HCT116 (cell line): ENCODE measurements at regions not wholly inside any gene's neighbourhood (a gene's known extent, or its start where the extent isn't known, plus 50 kb on each side); places are given as distances from the start of the nearest gene placed in this dataset.
"Not testable (repeated sequence)": the region's sequence is repeated elsewhere in the genome, so short reads cannot be mapped to it uniquely, and the experiment has no call there.

ENCODE experiments used
- CTCF ChIP-seq, 3 experiments: fragments of 200-600 bp in 1 of 3; sonication (generic) in 1 of 3; IDR thresholded peaks in 2 of 3; conservative IDR thresholded peaks in 1 of 3; 2 replicates each; pipeline ENCODE4 v1.5.1; 2012 to 2017; ENCODE audit warnings: low read depth in 2 of 3, low read length in 2 of 3, antibody characterized with exemption in 1 of 3, borderline replicate concordance in 1 of 3, control low read depth in 1 of 3, mild to moderate bottlenecking in 1 of 3, mixed read lengths in 1 of 3, mixed run types in 1 of 3, moderate library complexity in 1 of 3; ENCODE audit not compliant: insufficient read depth in 1 of 3
- EGR1 ChIP-seq: IDR thresholded peaks from 2 replicates; pipeline ENCODE4 v1.6.1; 2012; ENCODE audit warnings: low read depth
- EZH2 ChIP-seq: fragments of 200-600 bp; sonication (generic); IDR thresholded peaks from 2 replicates; pipeline ENCODE4 v1.6.1; 2017; ENCODE audit warnings: antibody characterized with exemption, mixed run types
- EZH2phosphoT487 ChIP-seq: fragments of 200-600 bp; IDR thresholded peaks from 2 replicates; pipeline ENCODE4 v1.6.1; 2018; ENCODE audit warnings: antibody characterized with exemption, borderline replicate concordance
- POLR2A ChIP-seq: IDR thresholded peaks from 2 replicates; pipeline ENCODE4 v1.7.0; 2011; ENCODE audit warnings: borderline replicate concordance; ENCODE audit not compliant: insufficient read depth, insufficient read length; ENCODE audit errors: extremely low read depth
- POLR2AphosphoS5 ChIP-seq: IDR thresholded peaks from 2 replicates; pipeline ENCODE4 v1.6.1; 2011; ENCODE audit warnings: mild to moderate bottlenecking, low read depth, low read length, moderate library complexity
- RAD21 ChIP-seq: IDR thresholded peaks from 2 replicates; pipeline ENCODE4 v1.6.1; 2012; ENCODE audit warnings: low read depth, mild to moderate bottlenecking
- TCF7L2 ChIP-seq: IDR thresholded peaks from 2 replicates; pipeline ENCODE4 v1.7.0; 2011; ENCODE audit warnings: borderline replicate concordance, inconsistent platforms; ENCODE audit not compliant: insufficient read depth, insufficient read length; ENCODE audit errors: extremely low read depth
- YY1 ChIP-seq: IDR thresholded peaks from 2 replicates; pipeline ENCODE4 v1.6.1; 2011; ENCODE audit warnings: low read length, low read depth, moderate library complexity, mild to moderate bottlenecking; ENCODE audit not compliant: insufficient replicate concordance; ENCODE audit errors: extremely low read depth
- ZBTB33 ChIP-seq: IDR thresholded peaks from 2 replicates; pipeline ENCODE4 v1.6.1; 2011; ENCODE audit warnings: mild to moderate bottlenecking, low read length, moderate library complexity; ENCODE audit not compliant: insufficient replicate concordance; ENCODE audit errors: extremely low read depth
- ZNF274 ChIP-seq: fragments of 200-500 bp; sonication (Bioruptor generic); IDR thresholded peaks from 2 replicates; pipeline ENCODE4 v1.6.1; 2014; ENCODE audit warnings: mild to moderate bottlenecking, low read depth, low read length, inconsistent platforms

- not testable (repeated sequence) for TF ChIP-seq CTCF (IDR thresholded peaks at IDR 0.05 in 2 of 3, conservative IDR thresholded peaks at IDR 0.05 in 1 of 3; ENCODE audit: borderline replicate concordance in 1 of 3, insufficient read depth in 1 of 3, low read depth in 2 of 3, low read length in 2 of 3); EZH2; RAD21; POLR2AphosphoS5; EGR1; ZNF274; YY1; ZBTB33; TCF7L2; EZH2phosphoT487; POLR2A
These were observed 871.7 kb downstream of the IGSF11 start for GRCh38 chr3:118162627-118163588.
